T-cell (primary cell): ENCODE measurements at regions not wholly inside any gene's neighbourhood (a gene's known extent, or its start where the extent isn't known, plus 50 kb on each side); places are given as distances from the start of the nearest gene placed in this dataset.

ENCODE experiments used
- ATAC-seq, 4 experiments: fragments of 200-7000 bp in 3 of 4; fragments of 150-1000 bp in 1 of 4; cut with Tn5 transposase; replicated peaks in 1 of 4; 1 replicate in 3 of 4; 2 replicates in 1 of 4; pipeline ENCODE4 v1.10.0; 2021; ENCODE audit warnings: moderate library complexity in 3 of 4, mild to moderate bottlenecking in 2 of 4, moderate number of reproducible peaks in 1 of 4
- CTCF ChIA-PET, 2 donors: fragments of 300-600 bp; sonication (Branson Sonifier 250); formaldehyde crosslinking; loops; one replicate each; lab custom pipeline; 2022; ENCODE audit warnings: antibody characterized with exemption in 2 of 2; lab: Charles Lee
- POLR2A ChIA-PET, 2 donors: fragments of 300-600 bp; sonication (Branson Sonifier 250); formaldehyde crosslinking; loops; one replicate each; lab custom pipeline; 2022; ENCODE audit warnings: antibody characterized with exemption in 2 of 2; lab: Charles Lee
- DNase-seq, 35 experiments: peaks; one replicate each; pipeline versions ENCODE4 v3.0.0 to v3.0.0-alpha.2; 2013 to 2023
- H3K27ac ChIP-seq: one replicate; pipeline ENCODE4 v1.5.1; 2013; ENCODE audit warnings: low read length
- H3K27me3 ChIP-seq, 2 experiments: replicated peaks in 1 of 2; 1 replicate in 1 of 2; 2 replicates in 1 of 2; pipeline versions ENCODE4 v1.6.1 to v1.7.0; 2013; ENCODE audit warnings: low read length in 1 of 2, mixed read lengths in 1 of 2; ENCODE audit not compliant: control insufficient read depth in 2 of 2, insufficient read depth in 2 of 2; ENCODE audit errors: extremely low read depth in 1 of 2
- H3K36me3 ChIP-seq, 2 donors: 1 replicate in 1 of 2; 2 replicates in 1 of 2; pipeline versions ENCODE4 v1.6.1 to v1.7.0; 2013; ENCODE audit warnings: low read length in 1 of 2; ENCODE audit not compliant: control insufficient read depth in 2 of 2, insufficient read depth in 1 of 2; ENCODE audit errors: extremely low read depth in 1 of 2
- H3K4me1 ChIP-seq, 2 experiments: 1 replicate in 1 of 2; 2 replicates in 1 of 2; pipeline versions ENCODE4 v1.6.1 to v1.7.0; 2013; ENCODE audit warnings: low read length in 2 of 2, mixed read lengths in 1 of 2; ENCODE audit not compliant: insufficient read depth in 2 of 2, control insufficient read depth in 1 of 2; ENCODE audit errors: extremely low read depth in 1 of 2
- H3K4me3 ChIP-seq, 2 donors: 1 replicate in 1 of 2; 2 replicates in 1 of 2; pipeline versions ENCODE4 v1.5.1 to v1.7.0; 2013; ENCODE audit warnings: mild to moderate bottlenecking in 2 of 2, low read length in 1 of 2, moderate library complexity in 1 of 2; ENCODE audit not compliant: control insufficient read depth in 1 of 2; ENCODE audit errors: extremely low read depth in 1 of 2
- H3K9me3 ChIP-seq: 2 replicates; pipeline ENCODE4 v1.7.0; 2013
- H3K27ac Mint-ChIP-seq, 2 donors: one replicate each; pipeline ENCODE4 v1.8.0; 2020 to 2021; ENCODE audit warnings: mild to moderate bottlenecking in 2 of 2, mixed read lengths in 2 of 2
- H3K27me3 Mint-ChIP-seq, 2 donors: one replicate each; pipeline ENCODE4 v1.8.0; 2021 to 2022; ENCODE audit warnings: mixed read lengths in 2 of 2
- H3K36me3 Mint-ChIP-seq: one replicate; pipeline ENCODE4 v1.8.0; 2021; ENCODE audit warnings: mixed read lengths
- H3K4me1 Mint-ChIP-seq, 3 donors: one replicate each; pipeline ENCODE4 v1.8.0; 2020 to 2022; ENCODE audit warnings: mixed read lengths in 3 of 3, mild to moderate bottlenecking in 1 of 3
- H3K4me3 Mint-ChIP-seq, 3 donors: one replicate each; pipeline ENCODE4 v1.8.0; 2020 to 2022; ENCODE audit warnings: mild to moderate bottlenecking in 3 of 3, mixed read lengths in 3 of 3, moderate library complexity in 3 of 3
- H3K9me3 Mint-ChIP-seq, 3 donors: one replicate each; pipeline ENCODE4 v1.8.0; 2020 to 2022; ENCODE audit warnings: mixed read lengths in 3 of 3
- whole genome bisulfite sequencing: methylation state at CpG from one replicate; pipeline ENCODE4 v1.1.5; 2013; ENCODE audit warnings: missing lambda C conversion rate; ENCODE audit not compliant: insufficient coverage; 5-methylcytosine and 5-hydroxymethylcytosine counted together

DNA sequence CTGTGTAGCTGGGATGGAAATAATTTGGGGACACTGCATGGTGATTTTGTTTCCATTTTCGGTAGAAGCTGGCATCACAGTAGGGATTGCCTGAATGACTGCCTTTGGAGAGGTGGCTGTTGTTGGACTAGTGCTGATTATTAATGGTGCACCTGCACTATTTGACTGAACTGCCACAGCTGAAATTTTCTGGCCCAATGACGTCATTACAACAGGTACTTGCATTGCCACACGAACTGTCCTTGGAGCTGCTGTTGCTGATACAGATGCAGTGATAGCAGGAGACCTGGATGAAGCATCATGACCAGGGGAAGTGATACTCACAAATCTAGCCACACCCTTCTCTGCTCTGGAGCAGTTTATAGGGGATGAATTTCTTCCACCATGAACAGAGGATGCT is 95.6 kb upstream of the FOXC1 start:
- Histone ChIP-seq H3K27ac (no peak overlapping the region), H3K4me1 (no peaks in the 10 kb centered on the region), H3K9me3 (no peaks in the 10 kb centered on the region), H3K4me3 (no peak overlapping the region), H3K36me3 (no peaks in the 10 kb centered on the region), H3K27me3 (peaks cover 0 to 7% of the 10 kb centered on the region in 2 experiments)
- Mint-ChIP-seq H3K27ac (no peak overlapping the region), H3K4me3 (no peak overlapping the region), H3K27me3 (peaks cover 12 to 15% of the 10 kb centered on the region in 2 donors), H3K4me1 (no peaks in the 10 kb centered on the region), H3K36me3 (no peaks in the 10 kb centered on the region), H3K9me3 (peaks cover 8% of the 10 kb centered on the region in 3 donors)
- ChIA-PET CTCF (no interaction called here), POLR2A (interaction anchor here in 1 of 2 donors (0.6 kb wide), 1 partner anchor 10 kb away, joined by 3 read pairs; no protein-coding TSS in a partner anchor)
- 79% methylated on average over 3 of the region's 3 CpGs for WGBS
- no peak for DNase-seq
- ATAC-seq = no peak

DNA sequence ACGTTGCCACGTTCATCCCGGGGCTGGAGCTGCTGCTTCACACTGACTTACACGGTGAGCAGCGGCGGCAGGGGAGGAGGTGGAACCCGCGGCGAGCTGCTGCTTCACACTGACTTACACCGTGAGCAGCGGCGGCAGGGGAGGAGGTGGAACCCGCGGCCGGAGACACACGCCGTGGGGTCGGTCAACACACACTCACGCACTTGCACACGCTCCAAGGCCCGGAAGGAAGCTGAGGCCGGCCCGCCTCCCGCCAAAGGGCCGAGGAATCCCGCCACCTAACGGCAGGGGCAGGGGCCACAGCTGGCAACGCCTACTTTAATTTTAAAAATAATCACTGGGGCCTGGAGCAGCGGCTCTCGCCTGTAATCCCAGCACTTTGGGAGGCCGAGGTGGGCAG is 94.4 kb upstream of the FOXC1 start:
- H3K4me3 ChIP-seq = no peak overlapping the region
- ChIA-PET POLR2A (no interaction called here), CTCF (no interaction called here)
- H3K27ac ChIP-seq = no peak overlapping the region
- ATAC-seq (no peak), DNase-seq (no peak)
- no peaks in the 10 kb centered on the region for H3K4me1 ChIP-seq
- peaks cover 0 to 7% of the 10 kb centered on the region in 2 experiments for H3K27me3 ChIP-seq
- no peaks in the 10 kb centered on the region for H3K36me3 ChIP-seq
- peaks cover 0 to 2% (median 2%) of the 10 kb centered on the region in 3 donors for H3K9me3 Mint-ChIP-seq
- WGBS = 88% methylated on average over 24 of the region's 31 CpGs
- no peaks in the 10 kb centered on the region for H3K36me3 Mint-ChIP-seq
- H3K9me3 ChIP-seq = no peaks in the 10 kb centered on the region
- H3K4me1 Mint-ChIP-seq = no peaks in the 10 kb centered on the region
- no peak overlapping the region for H3K4me3 Mint-ChIP-seq
- no peak overlapping the region for H3K27ac Mint-ChIP-seq
- peaks cover 6 to 12% of the 10 kb centered on the region in 2 donors for H3K27me3 Mint-ChIP-seq

DNA sequence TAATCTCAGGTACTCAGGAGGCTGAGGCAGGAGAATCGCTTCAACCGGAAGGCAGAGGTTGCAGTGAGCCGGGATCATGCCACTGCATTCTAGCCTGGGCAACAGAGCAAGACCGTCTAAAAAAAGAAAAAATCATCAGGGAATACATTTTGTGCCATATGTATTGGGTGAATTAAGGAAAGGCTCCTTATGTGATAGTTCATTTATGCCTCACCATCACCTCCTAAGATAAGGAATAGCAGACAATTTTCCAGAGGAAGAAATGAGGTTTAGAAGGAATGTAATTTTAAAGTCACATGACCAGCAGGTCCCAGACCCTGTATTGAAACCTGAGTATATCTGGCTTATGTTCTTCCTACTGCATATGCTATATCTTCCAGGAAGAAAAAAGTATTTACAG is 93.9 kb upstream of the FOXC1 start:
- Histone ChIP-seq H3K4me3 (no peak overlapping the region), H3K27ac (no peak overlapping the region), H3K9me3 (no peaks in the 10 kb centered on the region), H3K4me1 (no peaks in the 10 kb centered on the region), H3K36me3 (no peaks in the 10 kb centered on the region), H3K27me3 (peaks cover 0 to 4% of the 10 kb centered on the region in 2 experiments)
- DNase-seq (no peak), ATAC-seq (no peak)
- ChIA-PET CTCF (no interaction called here), POLR2A (no interaction called here)
- H3K27me3 Mint-ChIP-seq = peaks cover 6 to 12% of the 10 kb centered on the region in 2 donors
- H3K36me3 Mint-ChIP-seq = no peaks in the 10 kb centered on the region
- H3K4me3 Mint-ChIP-seq = no peak overlapping the region
- no peaks in the 10 kb centered on the region for H3K4me1 Mint-ChIP-seq
- H3K9me3 Mint-ChIP-seq = peaks cover 0 to 2% (median 2%) of the 10 kb centered on the region in 3 donors
- H3K27ac Mint-ChIP-seq = no peak overlapping the region
- WGBS = 90% methylated on average over 2 of the region's 4 CpGs

DNA sequence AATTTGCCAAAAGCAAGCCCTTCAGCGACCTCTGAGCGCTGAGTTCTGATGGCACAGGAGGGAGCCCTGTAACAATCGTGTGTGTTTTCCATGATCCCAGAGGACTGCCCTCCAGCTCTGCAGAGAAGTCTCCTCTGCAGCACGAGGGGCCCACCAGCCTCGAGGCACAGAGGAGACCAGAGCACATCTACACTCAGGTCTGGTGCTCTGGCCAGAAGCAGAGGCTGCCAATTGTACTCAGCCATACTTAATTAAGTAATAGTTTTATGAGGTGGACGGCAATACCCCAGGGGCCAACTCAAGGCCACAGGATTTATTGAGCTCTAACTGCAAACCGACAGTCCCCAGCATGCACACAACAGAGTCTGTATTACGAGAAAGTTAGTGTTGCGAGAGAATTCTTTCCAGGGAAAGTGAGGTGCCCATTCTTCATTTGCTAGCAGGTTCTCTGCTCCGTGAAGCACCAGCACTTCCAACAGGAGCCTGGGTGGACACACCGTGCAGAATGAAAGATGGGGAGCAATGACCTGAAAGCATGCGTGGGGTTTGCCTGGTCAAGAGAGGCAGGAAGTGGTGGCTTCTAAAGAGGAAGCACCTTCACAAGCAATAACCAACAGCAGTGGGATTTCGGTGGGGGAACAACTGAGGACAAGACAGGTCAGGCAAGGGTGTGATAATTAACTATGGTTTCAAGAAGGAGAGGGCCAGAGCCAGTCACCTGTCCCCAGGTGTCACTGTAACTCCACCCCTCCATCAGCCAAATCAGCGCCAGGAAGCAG is 92.8 kb upstream of the FOXC1 start:
- Mint-ChIP-seq H3K4me3 (no peak overlapping the region), H3K9me3 (peaks cover 0 to 2% (median 2%) of the 10 kb centered on the region in 3 donors), H3K27me3 (peaks cover 9 to 12% of the 10 kb centered on the region in 2 donors), H3K36me3 (no peaks in the 10 kb centered on the region), H3K27ac (no peak overlapping the region), H3K4me1 (no peaks in the 10 kb centered on the region)
- H3K4me1 ChIP-seq = no peaks in the 10 kb centered on the region
- no peak for DNase-seq
- H3K4me3 ChIP-seq = no peak overlapping the region
- ATAC-seq = no peak
- peaks cover 0 to 4% of the 10 kb centered on the region in 2 experiments for H3K27me3 ChIP-seq
- H3K27ac ChIP-seq = no peak overlapping the region
- H3K36me3 ChIP-seq = no peaks in the 10 kb centered on the region
- 92% methylated on average over 7 of the region's 14 CpGs for WGBS
- ChIA-PET CTCF (no interaction called here), POLR2A (no interaction called here)
- no peaks in the 10 kb centered on the region for H3K9me3 ChIP-seq

DNA sequence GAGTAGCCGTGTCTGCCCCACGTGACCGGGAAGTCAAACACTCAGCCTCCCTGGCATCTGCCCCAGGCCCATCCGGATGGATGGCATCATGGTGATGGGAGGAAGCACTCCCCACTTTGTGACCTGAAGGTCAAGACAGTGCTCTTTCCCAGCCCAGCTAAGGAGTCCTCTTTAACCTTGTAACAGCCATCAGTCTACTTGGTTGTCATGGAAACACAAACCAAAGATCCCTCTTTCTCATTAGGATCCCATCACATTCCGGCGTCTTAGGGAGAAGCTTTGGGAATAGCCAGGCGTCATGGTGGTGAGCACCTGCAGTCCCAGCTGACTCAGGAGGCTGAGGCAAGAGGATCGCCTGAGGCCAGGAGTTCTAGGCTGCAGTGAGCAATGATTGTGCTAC is 90.9 kb upstream of the FOXC1 start:
- H3K27me3 Mint-ChIP-seq = peaks cover 12 to 19% of the 10 kb centered on the region in 2 donors
- H3K9me3 Mint-ChIP-seq = peaks cover 0 to 2% (median 2%) of the 10 kb centered on the region in 3 donors
- no peak for ATAC-seq
- H3K4me3 ChIP-seq = no peak overlapping the region
- WGBS = 92% methylated on average over 4 of the region's 8 CpGs
- H3K4me3 Mint-ChIP-seq = no peak overlapping the region
- no peak overlapping the region for H3K27ac ChIP-seq
- peaks cover 0 to 21% of the 10 kb centered on the region in 2 experiments for H3K27me3 ChIP-seq
- H3K4me1 Mint-ChIP-seq = peaks cover 0 to 4% (median under 1%) of the 10 kb centered on the region in 3 donors
- H3K9me3 ChIP-seq = no peaks in the 10 kb centered on the region
- H3K4me1 ChIP-seq = peaks cover 0 to 6% of the 10 kb centered on the region in 2 experiments
- no peaks in the 10 kb centered on the region for H3K36me3 Mint-ChIP-seq
- ChIA-PET CTCF (interaction anchor here in 1 of 2 donors (0.5 kb wide), 1 partner anchor 83 kb away, joined by 3 read pairs; no protein-coding TSS in a partner anchor), POLR2A (no interaction called here)
- H3K36me3 ChIP-seq = no peaks in the 10 kb centered on the region
- no peak for DNase-seq
- H3K27ac Mint-ChIP-seq = no peak overlapping the region

DNA sequence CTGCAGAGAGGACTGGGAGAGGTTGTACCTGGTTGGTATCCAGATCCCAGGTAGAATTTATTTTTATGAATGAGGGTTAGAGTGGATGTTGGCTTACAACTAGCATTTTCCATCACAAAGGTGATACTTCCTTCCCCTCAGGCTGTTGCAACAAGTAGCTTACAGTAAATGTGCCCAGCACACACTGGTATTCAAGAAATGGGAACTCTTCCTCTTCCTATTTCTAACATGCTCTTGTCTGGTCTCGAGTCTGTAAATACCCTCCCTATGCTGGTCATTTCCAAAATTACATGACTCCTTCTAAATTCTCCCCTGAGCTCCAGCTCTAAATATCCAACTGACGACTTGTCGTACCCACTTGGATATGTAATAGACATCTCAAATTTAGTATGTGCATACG is 90.1 kb upstream of the FOXC1 start:
- H3K27ac Mint-ChIP-seq = no peak overlapping the region
- no peak overlapping the region for H3K4me3 ChIP-seq
- no peak for ATAC-seq
- no peak overlapping the region for H3K27ac ChIP-seq
- WGBS = 100% methylated on average over 1 of the region's 4 CpGs
- no peaks in the 10 kb centered on the region for H3K9me3 ChIP-seq
- H3K4me1 Mint-ChIP-seq = peaks cover 5 to 10% (median 7%) of the 10 kb centered on the region in 3 donors
- DNase-seq = no peak
- ChIA-PET POLR2A (no interaction called here), CTCF (interaction anchor here in 1 of 2 donors (0.5 kb wide), 1 partner anchor 83 kb away, joined by 3 read pairs; no protein-coding TSS in a partner anchor)
- H3K4me3 Mint-ChIP-seq = no peak overlapping the region
- peaks cover 12 to 19% of the 10 kb centered on the region in 2 donors for H3K27me3 Mint-ChIP-seq
- H3K36me3 Mint-ChIP-seq = no peaks in the 10 kb centered on the region
- peaks cover 0 to 13% of the 10 kb centered on the region in 2 experiments for H3K4me1 ChIP-seq
- peaks cover 0 to 2% (median 2%) of the 10 kb centered on the region in 3 donors for H3K9me3 Mint-ChIP-seq
- H3K36me3 ChIP-seq = no peaks in the 10 kb centered on the region
- H3K27me3 ChIP-seq = peaks cover 0 to 21% of the 10 kb centered on the region in 2 experiments
